WTC11 (cell line): ENCODE measurements at regions not wholly inside any gene's neighbourhood (a gene's known extent, or its start where the extent isn't known, plus 50 kb on each side); places are given as distances from the start of the nearest gene placed in this dataset.

Experiments used
- ATF3 ChIP-seq: sonication (generic); formaldehyde crosslinking; conservative IDR thresholded peaks from 2 replicates; pipeline ENCODE4 v1.8.1; 2022; ENCODE audit warnings: mild to moderate bottlenecking, missing genetic modification reagents
- CTCF ChIP-seq: fragments of 200-600 bp; IDR thresholded peaks from 2 replicates; pipeline ENCODE4 v1.8.0; 2022; ENCODE audit warnings: antibody characterized with exemption
- ELF4 ChIP-seq: sonication (generic); formaldehyde crosslinking; IDR thresholded peaks from 2 replicates; pipeline ENCODE4 v1.8.1; 2022; ENCODE audit warnings: low read depth, mild to moderate bottlenecking, moderate library complexity, missing genetic modification reagents
- ETV6 ChIP-seq: sonication (generic); formaldehyde crosslinking; IDR thresholded peaks from 2 replicates; pipeline ENCODE4 v1.8.1; 2022; ENCODE audit warnings: mild to moderate bottlenecking, missing genetic modification reagents
- JUN ChIP-seq: sonication (generic); formaldehyde crosslinking; IDR thresholded peaks from 2 replicates; pipeline ENCODE4 v1.8.0; 2023; ENCODE audit warnings: mild to moderate bottlenecking, missing genetic modification reagents
- KAT7 ChIP-seq: sonication (generic); formaldehyde crosslinking; IDR thresholded peaks from 2 replicates; pipeline ENCODE4 v1.8.1; 2023; ENCODE audit warnings: missing genetic modification reagents, mild to moderate bottlenecking, borderline replicate concordance
- MAX ChIP-seq: sonication (generic); formaldehyde crosslinking; IDR thresholded peaks from 2 replicates; pipeline ENCODE4 v1.8.0; 2022; ENCODE audit warnings: mild to moderate bottlenecking, missing genetic modification reagents
- MXD4 ChIP-seq: fragments of 250-450 bp; sonication (Bioruptor Pico); IDR thresholded peaks from 2 replicates; pipeline ENCODE4 v1.8.0; 2021; ENCODE audit warnings: mild to moderate bottlenecking, moderate library complexity, borderline replicate concordance
- NFYB ChIP-seq: sonication (generic); formaldehyde crosslinking; conservative IDR thresholded peaks from 2 replicates; pipeline ENCODE4 v1.8.0; 2022; ENCODE audit warnings: low read depth, missing genetic modification reagents
- TP53 ChIP-seq: sonication (generic); formaldehyde crosslinking; IDR thresholded peaks from 2 replicates; pipeline ENCODE4 v1.8.1; 2023; ENCODE audit warnings: mild to moderate bottlenecking, missing genetic modification reagents
- ZBTB21 ChIP-seq: sonication (generic); formaldehyde crosslinking; IDR thresholded peaks from 2 replicates; pipeline ENCODE4 v1.8.1; 2023; ENCODE audit warnings: mild to moderate bottlenecking, missing genetic modification reagents, borderline replicate concordance
- ZNF281 ChIP-seq: sonication (generic); formaldehyde crosslinking; IDR thresholded peaks from 2 replicates; pipeline ENCODE4 v1.8.0; 2023; ENCODE audit warnings: mild to moderate bottlenecking, missing genetic modification reagents
- ZNF423 ChIP-seq: fragments of 250-450 bp; sonication (Bioruptor Pico); IDR thresholded peaks from 2 replicates; pipeline ENCODE4 v2.1.2; 2022; ENCODE audit warnings: mild to moderate bottlenecking, moderate library complexity

GRCh38 chr3:124635169-124635539 lies 95.1 kb upstream of the UMPS start:
- TF ChIP-seq ZNF281 (CRISPR knock-in tag) (no peak), CTCF (no peak), MXD4 (CRISPR knock-in tag) (no peak), ZBTB21 (CRISPR knock-in tag) (no peak), ZNF423 (CRISPR knock-in tag) (no peak), ATF3 (no peak), MAX (CRISPR knock-in tag) (no peak), ELF4 (no peak), JUN (CRISPR knock-in tag) (no peak), KAT7 (no peak), NFYB (CRISPR knock-in tag) (no peak), TP53 (no peak), ETV6 (CRISPR knock-in tag) (no peak)
